Body of pancreas (tissue), 4 donors: ENCODE measurements at regions not wholly inside any gene's neighbourhood (a gene's known extent, or its start where the extent isn't known, plus 50 kb on each side); places are given as distances from the start of the nearest gene placed in this dataset.
"Not testable (repeated sequence)": the region's sequence is repeated elsewhere in the genome, so short reads cannot be mapped to it uniquely, and the experiment has no call there.

ENCODE experiments used
- CTCF ChIP-seq, 7 experiments: fragments of 450-650 bp in 4 of 7; fragments of 200-600 bp in 3 of 7; sonication (generic) in 3 of 7; IDR thresholded peaks; one replicate each; pipeline ENCODE4 v1.5.1; 2016 to 2019; ENCODE audit warnings: antibody characterized with exemption in 7 of 7
- POLR2A ChIP-seq, 3 donors: fragments of 450-650 bp; IDR thresholded peaks; one replicate each; pipeline ENCODE4 v1.6.1; 2016; ENCODE audit warnings: antibody characterized with exemption in 3 of 3, mild to moderate bottlenecking in 2 of 3

GRCh38 chr13:90945146-90945545, 402.3 kb upstream of the MIR17HG start:
- TF ChIP-seq POLR2A, CTCF (IDR thresholded peaks at IDR 0.05): not testable (repeated sequence)
